ENCODE measurements at regions not wholly inside any gene's neighbourhood (a gene's known extent, or its start where the extent isn't known, plus 50 kb on each side); places are given as distances from the start of the nearest gene placed in this dataset.

DNA sequence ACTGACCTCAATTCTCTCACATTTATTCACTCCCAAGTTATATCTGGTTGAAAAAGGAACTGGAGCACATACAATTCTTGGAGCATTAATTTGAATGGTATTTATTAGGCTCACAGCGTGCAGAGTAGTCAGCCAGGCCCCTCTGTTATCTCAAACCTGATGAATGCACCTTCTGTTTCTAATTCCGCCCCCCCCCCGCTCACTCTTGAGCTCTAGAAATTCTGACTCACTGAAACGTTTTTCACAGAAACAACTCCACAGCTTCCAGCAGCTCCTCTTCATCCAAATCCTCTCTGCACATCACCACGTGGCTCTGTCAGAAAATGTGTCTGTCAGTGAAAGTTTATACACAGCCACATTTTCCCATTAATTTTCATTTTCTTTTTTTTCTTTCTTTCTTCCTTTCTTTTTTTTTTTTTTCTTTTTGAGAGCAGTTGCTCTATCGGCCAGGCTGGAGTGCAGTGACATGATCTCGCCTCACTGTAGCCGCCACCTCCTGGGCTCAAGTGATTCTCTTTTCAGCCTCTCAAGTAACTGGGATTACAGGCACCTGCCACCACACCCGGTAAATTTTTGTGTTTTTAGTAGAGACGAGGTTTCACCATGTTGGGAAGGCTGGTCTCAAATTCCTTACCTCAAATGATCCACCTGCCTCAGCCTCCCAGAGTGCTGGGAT, 109.4 kb downstream of the TBXT start:
- DNase-seq (ENCODE audit: extremely low read depth, insufficient read length) = no peak
- no peak overlapping the region for H3K4me3 ChIP-seq (replicated peaks; ENCODE audit: low read depth, low read length)
- H3K36me3 ChIP-seq (ENCODE audit: control insufficient read depth, insufficient read depth, low read length) = no peaks in the 10 kb centered on the region
- no peaks in the 10 kb centered on the region for H3K27me3 ChIP-seq (replicated peaks; ENCODE audit: control insufficient read depth, insufficient read depth, low read length)
- TF ChIP-seq, protein P1, sequence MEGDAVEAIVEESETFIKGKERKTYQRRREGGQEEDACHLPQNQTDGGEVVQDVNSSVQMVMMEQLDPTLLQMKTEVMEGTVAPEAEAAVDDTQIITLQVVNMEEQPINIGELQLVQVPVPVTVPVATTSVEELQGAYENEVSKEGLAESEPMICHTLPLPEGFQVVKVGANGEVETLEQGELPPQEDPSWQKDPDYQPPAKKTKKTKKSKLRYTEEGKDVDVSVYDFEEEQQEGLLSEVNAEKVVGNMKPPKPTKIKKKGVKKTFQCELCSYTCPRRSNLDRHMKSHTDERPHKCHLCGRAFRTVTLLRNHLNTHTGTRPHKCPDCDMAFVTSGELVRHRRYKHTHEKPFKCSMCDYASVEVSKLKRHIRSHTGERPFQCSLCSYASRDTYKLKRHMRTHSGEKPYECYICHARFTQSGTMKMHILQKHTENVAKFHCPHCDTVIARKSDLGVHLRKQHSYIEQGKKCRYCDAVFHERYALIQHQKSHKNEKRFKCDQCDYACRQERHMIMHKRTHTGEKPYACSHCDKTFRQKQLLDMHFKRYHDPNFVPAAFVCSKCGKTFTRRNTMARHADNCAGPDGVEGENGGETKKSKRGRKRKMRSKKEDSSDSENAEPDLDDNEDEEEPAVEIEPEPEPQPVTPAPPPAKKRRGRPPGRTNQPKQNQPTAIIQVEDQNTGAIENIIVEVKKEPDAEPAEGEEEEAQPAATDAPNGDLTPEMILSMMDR (IDR thresholded peaks at IDR 0.05; ENCODE audit: insufficient read depth, low read length, poor library complexity, severe bottlenecking) = no peak

DNA sequence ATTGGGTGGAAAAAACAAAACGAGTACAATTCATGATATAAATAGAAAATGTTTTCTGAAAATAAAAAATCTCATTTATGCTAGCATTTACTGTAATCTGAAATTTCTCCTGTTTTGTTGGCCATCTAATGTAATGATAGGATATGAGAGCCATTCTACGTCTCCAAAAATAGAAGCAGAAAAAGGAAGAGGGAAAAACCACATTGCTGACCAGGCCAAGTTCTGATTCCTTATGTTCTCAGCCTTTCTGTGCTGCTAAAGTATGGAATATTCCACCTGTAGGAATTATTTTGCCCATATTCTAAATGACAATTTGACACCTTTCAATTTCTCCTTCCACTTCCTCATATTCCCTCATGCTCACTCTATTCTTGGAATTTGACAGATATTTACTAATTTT, 110.2 kb downstream of the TBXT start:
- TF ChIP-seq, protein P1 (IDR thresholded peaks at IDR 0.05; ENCODE audit: insufficient read depth, low read length, poor library complexity, severe bottlenecking) = no peak
- DNase-seq (ENCODE audit: extremely low read depth, insufficient read length) = no peak
- Histone ChIP-seq H3K36me3 (ENCODE audit: control insufficient read depth, insufficient read depth, low read length) (no peaks in the 10 kb centered on the region), H3K4me3 (replicated peaks; ENCODE audit: low read depth, low read length) (no peak overlapping the region), H3K27me3 (replicated peaks; ENCODE audit: control insufficient read depth, insufficient read depth, low read length) (no peaks in the 10 kb centered on the region)

DNA sequence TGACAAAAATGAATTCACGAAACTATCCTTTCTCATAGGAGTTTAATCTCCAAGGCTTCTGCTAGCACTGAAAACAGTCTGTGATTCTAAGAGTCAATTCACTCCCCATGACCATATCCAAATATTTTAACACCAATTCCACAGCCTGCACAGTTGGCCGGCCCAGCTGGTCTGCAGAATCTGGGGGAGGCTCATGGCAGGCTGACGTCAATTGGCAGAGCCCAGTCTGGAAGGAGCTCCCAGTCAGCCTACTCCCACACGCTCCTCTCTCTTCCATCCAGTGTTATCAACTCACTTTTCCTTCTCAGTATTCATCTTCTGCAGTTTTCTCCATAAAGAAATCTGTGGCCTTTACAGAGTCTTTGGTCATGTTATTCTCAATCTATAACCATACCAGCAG, 111.0 kb downstream of the TBXT start:
- H3K4me3 ChIP-seq (replicated peaks; ENCODE audit: low read depth, low read length) = no peak overlapping the region
- H3K27me3 ChIP-seq (replicated peaks; ENCODE audit: control insufficient read depth, insufficient read depth, low read length) = no peaks in the 10 kb centered on the region
- TF ChIP-seq, protein P1 (IDR thresholded peaks at IDR 0.05; ENCODE audit: insufficient read depth, low read length, poor library complexity, severe bottlenecking) = no peak
- no peaks in the 10 kb centered on the region for H3K36me3 ChIP-seq (ENCODE audit: control insufficient read depth, insufficient read depth, low read length)
- DNase-seq (ENCODE audit: extremely low read depth, insufficient read length) = no peak

DNA sequence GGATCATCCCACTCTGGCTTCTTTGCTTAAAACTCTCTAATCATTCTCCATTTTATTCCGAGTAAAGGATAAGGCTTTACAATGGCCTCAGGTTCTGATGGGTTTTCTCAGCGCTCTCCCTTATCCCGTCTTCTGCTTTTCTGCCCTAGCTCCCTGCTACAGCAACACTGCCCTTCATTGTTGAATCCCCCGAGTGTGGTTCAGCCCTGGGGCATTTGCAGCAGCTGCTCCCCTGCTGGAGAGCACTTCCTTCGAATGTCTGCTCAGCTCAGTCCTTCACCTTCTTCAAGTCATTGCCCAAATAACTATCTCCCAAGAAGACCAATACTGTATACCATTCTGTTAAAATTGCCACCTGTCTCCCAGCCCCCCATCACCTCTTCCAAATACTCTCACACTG, 111.8 kb downstream of the TBXT start:
- no peaks in the 10 kb centered on the region for H3K36me3 ChIP-seq (ENCODE audit: control insufficient read depth, insufficient read depth, low read length)
- H3K4me3 ChIP-seq (replicated peaks; ENCODE audit: low read depth, low read length) = no peak overlapping the region
- H3K27me3 ChIP-seq (replicated peaks; ENCODE audit: control insufficient read depth, insufficient read depth, low read length) = no peaks in the 10 kb centered on the region
- DNase-seq (ENCODE audit: extremely low read depth, insufficient read length) = no peak
- TF ChIP-seq, protein P1 (IDR thresholded peaks at IDR 0.05; ENCODE audit: insufficient read depth, low read length, poor library complexity, severe bottlenecking) = no peak

DNA sequence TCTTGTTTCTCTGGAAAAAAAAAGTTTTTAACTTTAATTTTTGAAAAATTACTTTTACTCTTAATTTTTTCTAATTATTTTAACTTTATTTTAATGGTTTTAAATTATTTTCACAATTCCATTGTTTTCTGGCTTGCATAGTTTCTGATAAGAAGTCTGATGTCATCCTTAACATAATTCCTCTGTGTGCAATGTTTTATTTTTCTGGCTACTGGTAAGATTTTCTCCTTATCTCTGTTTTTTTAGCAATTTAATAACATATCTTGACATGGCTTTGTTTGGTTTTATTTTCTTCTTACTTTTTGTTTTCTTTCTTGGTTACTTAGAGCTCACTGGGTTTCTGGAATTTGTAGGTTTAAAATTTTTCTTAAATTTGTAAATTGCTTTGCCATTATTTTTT, 114.8 kb downstream of the TBXT start:
- Histone ChIP-seq H3K27me3 (replicated peaks; ENCODE audit: control insufficient read depth, insufficient read depth, low read length) (no peaks in the 10 kb centered on the region), H3K4me3 (replicated peaks; ENCODE audit: low read depth, low read length) (no peak overlapping the region), H3K36me3 (ENCODE audit: control insufficient read depth, insufficient read depth, low read length) (no peaks in the 10 kb centered on the region)
- DNase-seq (ENCODE audit: extremely low read depth, insufficient read length) = no peak
- TF ChIP-seq, protein P1 (IDR thresholded peaks at IDR 0.05; ENCODE audit: insufficient read depth, low read length, poor library complexity, severe bottlenecking) = no peak

DNA sequence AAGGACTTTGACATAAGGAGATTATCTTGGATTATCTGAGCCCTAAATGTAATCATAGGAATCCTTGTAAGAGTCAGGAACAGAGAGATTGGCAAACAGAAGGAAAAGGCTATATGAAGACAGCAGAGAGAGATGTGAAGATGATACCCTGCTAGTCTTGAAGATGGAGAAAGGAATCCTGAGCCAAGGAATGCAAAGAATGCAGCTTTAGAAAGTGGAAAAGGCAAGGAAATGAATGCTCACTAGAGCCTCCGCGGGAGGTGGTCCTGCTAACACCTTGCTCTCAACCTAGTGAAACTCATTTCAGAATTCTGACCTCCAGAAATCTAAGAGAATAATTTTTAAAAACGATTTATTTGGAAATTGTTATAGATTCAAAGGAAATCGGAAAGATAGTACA, 117.1 kb downstream of the TBXT start:
- Histone ChIP-seq H3K36me3 (ENCODE audit: control insufficient read depth, insufficient read depth, low read length) (no peaks in the 10 kb centered on the region), H3K27me3 (replicated peaks; ENCODE audit: control insufficient read depth, insufficient read depth, low read length) (no peaks in the 10 kb centered on the region), H3K4me3 (replicated peaks; ENCODE audit: low read depth, low read length) (no peak overlapping the region)
- TF ChIP-seq, protein P1 (IDR thresholded peaks at IDR 0.05; ENCODE audit: insufficient read depth, low read length, poor library complexity, severe bottlenecking) = no peak
- DNase-seq (ENCODE audit: extremely low read depth, insufficient read length) = no peak
